ENCODE measurements at regions not wholly inside any gene's neighbourhood (a gene's known extent, or its start where the extent isn't known, plus 50 kb on each side); places are given as distances from the start of the nearest gene placed in this dataset.

GRCh38 chr18:3383381-3383915, 66.5 kb upstream of the TGIF1 start:
- TF ChIP-seq CTCF (conservative IDR thresholded peaks at IDR 0.05; ENCODE audit: low read depth, low read length) (no peak), EZH2 (IDR thresholded peaks at IDR 0.05; ENCODE audit: low read length, unreplicated experiment) (no peak)
